NB4 (cell line): ENCODE measurements at regions not wholly inside any gene's neighbourhood (a gene's known extent, or its start where the extent isn't known, plus 50 kb on each side); places are given as distances from the start of the nearest gene placed in this dataset.
"Not testable (repeated sequence)": the region's sequence is repeated elsewhere in the genome, so short reads cannot be mapped to it uniquely, and the experiment has no call there.

Source experiments
- DNase-seq: peaks from one replicate; pipeline ENCODE4 v3.0.0; 2010; ENCODE audit warnings: low read depth
- H3K4me3 ChIP-seq: one replicate; pipeline ENCODE4 v1.5.1; 2011; ENCODE audit warnings: mild to moderate bottlenecking, low read depth, low read length, moderate library complexity
- MAX ChIP-seq: IDR thresholded peaks from 2 replicates; pipeline ENCODE4 v1.6.1; 2011; ENCODE audit warnings: low read depth, low read length
- MYC ChIP-seq: IDR thresholded peaks from 2 replicates; pipeline ENCODE4 v1.6.1; 2011; ENCODE audit warnings: low read depth, low read length
- POLR2A ChIP-seq: IDR thresholded peaks from 2 replicates; pipeline ENCODE4 v1.6.1; 2011; ENCODE audit warnings: mild to moderate bottlenecking; ENCODE audit not compliant: insufficient read length; ENCODE audit errors: extremely low read depth
- TF ChIP-seq, protein P1 (sequence below): IDR thresholded peaks from one replicate; pipeline ENCODE4 v1.5.1; 2012; ENCODE audit warnings: low read depth, low read length

DNA sequence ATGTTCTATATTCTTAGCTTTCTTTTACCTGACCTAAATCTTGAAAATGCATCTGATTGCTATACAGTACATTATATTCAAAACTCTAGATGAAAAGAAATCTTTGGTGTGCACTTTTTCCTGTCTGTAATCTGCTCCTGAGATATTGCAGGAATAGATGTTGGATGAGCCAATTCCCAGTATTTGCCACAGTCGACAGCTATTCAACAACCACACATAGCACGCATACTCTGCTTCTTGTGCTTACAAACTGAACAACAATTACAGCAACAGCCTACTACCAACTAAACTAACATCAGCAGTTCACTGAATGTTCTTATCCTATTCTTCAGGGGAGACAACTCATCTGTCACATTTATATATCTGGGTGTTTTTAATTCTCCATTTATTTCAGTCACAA lies 573.9 kb upstream of the GRID2 start:
- no peak for DNase-seq
- H3K4me3 ChIP-seq: no peak overlapping the region
- no peak for TF ChIP-seq POLR2A
- TF ChIP-seq MYC: no peak
- TF ChIP-seq, protein P1, sequence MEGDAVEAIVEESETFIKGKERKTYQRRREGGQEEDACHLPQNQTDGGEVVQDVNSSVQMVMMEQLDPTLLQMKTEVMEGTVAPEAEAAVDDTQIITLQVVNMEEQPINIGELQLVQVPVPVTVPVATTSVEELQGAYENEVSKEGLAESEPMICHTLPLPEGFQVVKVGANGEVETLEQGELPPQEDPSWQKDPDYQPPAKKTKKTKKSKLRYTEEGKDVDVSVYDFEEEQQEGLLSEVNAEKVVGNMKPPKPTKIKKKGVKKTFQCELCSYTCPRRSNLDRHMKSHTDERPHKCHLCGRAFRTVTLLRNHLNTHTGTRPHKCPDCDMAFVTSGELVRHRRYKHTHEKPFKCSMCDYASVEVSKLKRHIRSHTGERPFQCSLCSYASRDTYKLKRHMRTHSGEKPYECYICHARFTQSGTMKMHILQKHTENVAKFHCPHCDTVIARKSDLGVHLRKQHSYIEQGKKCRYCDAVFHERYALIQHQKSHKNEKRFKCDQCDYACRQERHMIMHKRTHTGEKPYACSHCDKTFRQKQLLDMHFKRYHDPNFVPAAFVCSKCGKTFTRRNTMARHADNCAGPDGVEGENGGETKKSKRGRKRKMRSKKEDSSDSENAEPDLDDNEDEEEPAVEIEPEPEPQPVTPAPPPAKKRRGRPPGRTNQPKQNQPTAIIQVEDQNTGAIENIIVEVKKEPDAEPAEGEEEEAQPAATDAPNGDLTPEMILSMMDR: no peak
- TF ChIP-seq MAX: no peak

GRCh38 chr4:91734682-91735081 lies 569.1 kb upstream of the GRID2 start:
- no peak for TF ChIP-seq POLR2A
- no peak for TF ChIP-seq MYC
- TF ChIP-seq, protein P1: no peak
- TF ChIP-seq MAX: no peak
- DNase-seq: no peak
- H3K4me3 ChIP-seq: no peak overlapping the region

GRCh38 chr4:91738831-91739230 lies 564.9 kb upstream of the GRID2 start:
- DNase-seq, H3K4me3 ChIP-seq: not testable (repeated sequence)

GRCh38 chr4:91746551-91746950 lies 557.2 kb upstream of the GRID2 start:
- DNase-seq: no peak
- no peak overlapping the region for H3K4me3 ChIP-seq
- TF ChIP-seq, protein P1: no peak
- no peak for TF ChIP-seq MAX

- TF ChIP-seq, protein P1: no peak
- TF ChIP-seq MYC (no peak), MAX (no peak), POLR2A (no peak)
- DNase-seq: no peak
Measured at GRCh38 chr4:91751961-91752360, 551.8 kb upstream of the GRID2 start.

GRCh38 chr4:91754716-91755115 lies 549.0 kb upstream of the GRID2 start:
- DNase-seq: no peak
- H3K4me3 ChIP-seq: no peak overlapping the region
- TF ChIP-seq MAX: no peak
- TF ChIP-seq, protein P1: no peak
- TF ChIP-seq MYC: no peak
- no peak for TF ChIP-seq POLR2A

More at GRCh38 chr4:91751961-91752360, 551.8 kb upstream of the GRID2 start:
- H3K4me3 ChIP-seq: no peak overlapping the region
